BJ (cell line): ENCODE measurements at regions not wholly inside any gene's neighbourhood (a gene's known extent, or its start where the extent isn't known, plus 50 kb on each side); places are given as distances from the start of the nearest gene placed in this dataset.

ENCODE experiments used
- CTCF ChIA-PET: fragments of 350-600 bp; formaldehyde crosslinking; extraction: SDS; loops from one replicate; lab custom pipeline; 2021; ENCODE audit warnings: antibody characterized with exemption, inconsistent platforms; lab: Yijun Ruan, JAX
- POLR2A ChIA-PET: fragments of 300-600 bp; sonication (Branson Sonifier 250); formaldehyde crosslinking; extraction: SDS; loops from one replicate; lab custom pipeline; 2021; ENCODE audit warnings: antibody characterized with exemption; lab: Charles Lee
- DNase-seq: peaks from one replicate; pipeline ENCODE4 v3.0.0-alpha.2; 2011; ENCODE audit warnings: low read depth
- H3K27me3 ChIP-seq: 2 replicates; pipeline ENCODE4 v1.6.0; 2011; ENCODE audit warnings: low read length; ENCODE audit not compliant: control insufficient read depth, insufficient read depth
- H3K36me3 ChIP-seq: 2 replicates; pipeline ENCODE4 v1.5.1; 2011; ENCODE audit warnings: low read length; ENCODE audit not compliant: control insufficient read depth, insufficient read depth
- H3K4me3 ChIP-seq: 2 replicates; pipeline ENCODE4 v1.5.1; 2011; ENCODE audit warnings: low read depth, mild to moderate bottlenecking, control low read depth, low read length
- TF ChIP-seq, protein P1 (sequence below): IDR thresholded peaks from 2 replicates; pipeline ENCODE4 v1.5.1; 2011; ENCODE audit warnings: low read depth, mild to moderate bottlenecking, control low read depth, inconsistent platforms, low read length, moderate library complexity; ENCODE audit not compliant: insufficient read depth

DNA sequence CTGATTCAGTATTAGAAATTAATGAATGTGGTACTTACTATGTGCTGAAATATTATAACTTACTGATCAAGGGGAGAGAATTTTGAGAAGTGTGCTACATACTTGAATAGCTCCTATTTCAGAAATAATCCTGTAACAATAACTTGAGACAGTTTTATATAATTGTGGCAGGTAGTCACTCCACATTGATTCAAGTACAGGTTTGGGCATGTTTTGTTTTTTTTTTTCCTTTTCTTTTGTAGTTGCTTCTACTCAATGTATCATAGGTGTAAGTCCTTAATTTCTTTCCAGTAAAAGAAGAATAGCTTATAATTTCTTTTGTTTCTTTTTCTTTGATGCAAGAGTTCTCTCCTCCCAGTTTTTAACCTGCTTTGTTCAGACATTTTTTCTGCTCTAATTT is 86.1 kb upstream of the ADGRL2 start:
- ChIA-PET POLR2A (interaction anchor here (0.6 kb wide), 1 partner anchor 11 kb away, joined by 8 read pairs; no protein-coding TSS in a partner anchor), CTCF (no interaction called here)
- DNase-seq: no peak
- Histone ChIP-seq H3K4me3 (no peak overlapping the region), H3K36me3 (no peaks in the 10 kb centered on the region), H3K27me3 (no peaks in the 10 kb centered on the region)
- TF ChIP-seq, protein P1, sequence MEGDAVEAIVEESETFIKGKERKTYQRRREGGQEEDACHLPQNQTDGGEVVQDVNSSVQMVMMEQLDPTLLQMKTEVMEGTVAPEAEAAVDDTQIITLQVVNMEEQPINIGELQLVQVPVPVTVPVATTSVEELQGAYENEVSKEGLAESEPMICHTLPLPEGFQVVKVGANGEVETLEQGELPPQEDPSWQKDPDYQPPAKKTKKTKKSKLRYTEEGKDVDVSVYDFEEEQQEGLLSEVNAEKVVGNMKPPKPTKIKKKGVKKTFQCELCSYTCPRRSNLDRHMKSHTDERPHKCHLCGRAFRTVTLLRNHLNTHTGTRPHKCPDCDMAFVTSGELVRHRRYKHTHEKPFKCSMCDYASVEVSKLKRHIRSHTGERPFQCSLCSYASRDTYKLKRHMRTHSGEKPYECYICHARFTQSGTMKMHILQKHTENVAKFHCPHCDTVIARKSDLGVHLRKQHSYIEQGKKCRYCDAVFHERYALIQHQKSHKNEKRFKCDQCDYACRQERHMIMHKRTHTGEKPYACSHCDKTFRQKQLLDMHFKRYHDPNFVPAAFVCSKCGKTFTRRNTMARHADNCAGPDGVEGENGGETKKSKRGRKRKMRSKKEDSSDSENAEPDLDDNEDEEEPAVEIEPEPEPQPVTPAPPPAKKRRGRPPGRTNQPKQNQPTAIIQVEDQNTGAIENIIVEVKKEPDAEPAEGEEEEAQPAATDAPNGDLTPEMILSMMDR: no peak

DNA sequence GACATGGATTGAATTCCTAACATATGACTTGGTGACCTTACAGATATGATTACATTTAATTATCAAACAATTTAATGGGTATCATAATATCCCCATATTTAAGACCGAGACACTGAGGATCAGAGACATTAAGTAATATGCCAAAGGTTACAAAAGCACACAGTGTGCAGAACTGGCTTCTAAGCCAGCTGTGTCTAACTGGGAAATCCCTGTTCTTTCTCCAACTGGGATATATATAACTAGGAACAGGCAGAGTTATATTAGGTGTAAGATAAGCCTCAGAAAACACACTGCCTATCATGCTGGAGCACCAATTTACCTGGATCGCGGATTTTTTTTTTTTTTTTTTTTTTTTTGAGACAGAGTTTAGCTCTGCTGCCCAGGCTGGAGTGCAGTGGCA is 88.3 kb upstream of the ADGRL2 start:
- POLR2A ChIA-PET: no interaction called here
- CTCF ChIA-PET: no interaction called here
- TF ChIP-seq, protein P1: no peak

DNA sequence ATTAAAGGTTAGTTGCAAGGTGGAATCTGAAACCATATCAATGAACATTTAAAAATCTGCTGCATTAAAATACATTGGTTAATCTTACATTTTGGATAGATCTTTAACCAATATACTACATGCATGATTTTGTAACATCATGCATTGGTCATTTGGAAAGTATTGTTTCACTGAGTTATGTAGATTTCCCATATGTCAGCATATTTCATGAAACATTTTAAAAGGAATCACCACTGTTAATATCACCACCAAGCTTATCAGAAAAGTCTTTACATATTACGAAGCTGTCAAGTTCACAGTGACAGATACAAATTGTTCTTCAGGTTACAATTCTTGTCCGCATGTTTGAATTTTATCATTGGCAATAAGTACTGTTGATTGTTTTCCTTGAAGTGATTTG is 89.9 kb upstream of the ADGRL2 start:
- Histone ChIP-seq H3K27me3 (no peaks in the 10 kb centered on the region), H3K36me3 (no peaks in the 10 kb centered on the region), H3K4me3 (no peak overlapping the region)
- TF ChIP-seq, protein P1: no peak
- POLR2A ChIA-PET: no interaction called here
- CTCF ChIA-PET: no interaction called here
- DNase-seq: no peak

More for the DNA sequence above, 88.3 kb upstream of the ADGRL2 start:
- DNase-seq: no peak
- Histone ChIP-seq H3K4me3 (no peak overlapping the region), H3K36me3 (no peaks in the 10 kb centered on the region), H3K27me3 (no peaks in the 10 kb centered on the region)

DNA sequence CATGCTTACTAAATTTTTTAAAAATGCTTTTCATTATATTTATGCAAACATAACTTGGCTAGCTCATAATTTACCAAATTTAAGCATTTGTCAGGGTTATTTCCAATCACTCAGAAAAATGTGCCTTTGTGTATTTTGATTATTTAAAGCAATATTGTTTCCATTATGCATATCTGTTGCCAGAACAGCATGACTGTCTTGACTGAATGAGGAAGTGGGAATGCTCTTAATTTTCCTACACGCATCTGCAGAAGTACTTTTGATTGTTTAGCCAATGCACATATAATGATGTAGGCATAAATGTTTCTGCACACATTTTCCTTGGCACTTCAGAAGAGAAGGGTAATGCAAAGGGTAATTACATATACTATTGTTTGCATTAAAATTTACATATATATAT is 92.5 kb upstream of the ADGRL2 start:
- CTCF ChIA-PET: no interaction called here
- DNase-seq: no peak
- POLR2A ChIA-PET: no interaction called here

DNA sequence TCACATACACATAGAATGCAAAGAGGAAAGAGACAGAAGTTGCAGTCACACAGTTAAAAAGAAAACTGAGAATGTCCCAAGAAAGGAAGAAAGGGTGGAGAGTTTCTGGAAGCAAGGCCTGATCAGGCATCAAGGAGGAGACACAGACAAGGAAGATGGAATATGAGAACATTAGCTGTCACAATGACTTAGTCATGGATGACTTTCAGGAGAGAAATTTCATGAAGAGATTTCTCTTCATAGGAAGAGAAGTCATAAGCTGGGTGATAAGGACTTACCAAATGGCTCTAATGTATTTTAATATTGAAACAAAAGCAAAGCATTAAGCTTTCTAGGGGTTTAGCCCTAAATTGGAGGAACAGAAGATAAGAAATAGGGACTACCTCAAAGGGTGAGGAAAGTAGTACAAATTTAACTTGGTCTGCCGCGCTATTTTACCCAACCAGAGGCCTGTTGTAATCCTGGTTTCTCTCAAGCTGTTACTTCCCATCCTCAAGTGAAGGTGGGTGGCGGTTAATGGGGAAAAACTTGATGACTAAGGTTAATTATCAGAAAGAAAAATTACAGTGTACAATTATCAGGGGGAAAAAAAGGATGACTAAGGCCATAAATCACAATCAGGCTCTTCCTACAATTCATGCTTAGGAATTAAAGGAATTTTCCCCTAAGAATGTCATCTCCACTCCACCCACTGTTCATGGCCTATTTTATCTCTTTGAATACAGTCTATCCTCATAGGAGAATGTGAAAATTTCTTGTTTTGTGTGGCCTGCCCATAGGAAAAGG is 93.9 kb upstream of the ADGRL2 start:
- ChIA-PET CTCF (interaction anchor here (0.7 to 1.1 kb wide), 2 partner anchors 9 to 28 kb away, joined by 3 read pairs; no protein-coding TSS in a partner anchor), POLR2A (no interaction called here)
- TF ChIP-seq, protein P1: no peak
- Histone ChIP-seq H3K4me3 (no peak overlapping the region), H3K36me3 (no peaks in the 10 kb centered on the region), H3K27me3 (no peaks in the 10 kb centered on the region)
- no peak for DNase-seq

More for the DNA sequence above, 92.5 kb upstream of the ADGRL2 start:
- TF ChIP-seq, protein P1: no peak
- no peak overlapping the region for H3K4me3 ChIP-seq
- no peaks in the 10 kb centered on the region for H3K36me3 ChIP-seq
- H3K27me3 ChIP-seq: no peaks in the 10 kb centered on the region
